HCEC 1CT (cell line): ENCODE measurements at regions not wholly inside any gene's neighbourhood (a gene's known extent, or its start where the extent isn't known, plus 50 kb on each side); places are given as distances from the start of the nearest gene placed in this dataset.
"Not testable (repeated sequence)": the region's sequence is repeated elsewhere in the genome, so short reads cannot be mapped to it uniquely, and the experiment has no call there.

Source experiments
- DNase-seq: peaks from one replicate; pipeline ENCODE4 v3.0.0-alpha.2; 2017

GRCh38 chr6:4651831-4652467 is 124.3 kb upstream of the CDYL start:
- DNase-seq, result no peak

GRCh38 chr6:4649728-4650127 is 126.5 kb upstream of the CDYL start:
- peak; percentile 28 for DNase-seq

- peak; percentile 73 for DNase-seq
Measured at GRCh38 chr6:4647414-4648365, 128.5 kb upstream of the CDYL start.

GRCh38 chr6:4645713-4646360 is 130.4 kb upstream of the CDYL start:
- no peak for DNase-seq

GRCh38 chr6:4644996-4645395 is 131.2 kb upstream of the CDYL start:
- no peak for DNase-seq

- DNase-seq, result no peak
Measured at GRCh38 chr6:4641461-4641860, 134.7 kb upstream of the CDYL start.

- DNase-seq, result peak; percentile 53
Measured at GRCh38 chr6:4640139-4640538, 136.1 kb upstream of the CDYL start.

GRCh38 chr6:4638641-4639040 is 137.6 kb upstream of the CDYL start:
- DNase-seq, result no peak

- peak; percentile 63 for DNase-seq
Measured at GRCh38 chr6:4637691-4638433, 138.3 kb upstream of the CDYL start.

GRCh38 chr6:4636881-4637224 is 139.4 kb upstream of the CDYL start:
- DNase-seq, result no peak

- no peak for DNase-seq
Measured at GRCh38 chr6:4636191-4636880, 139.9 kb upstream of the CDYL start.

- DNase-seq, result peak; percentile 12
Measured at GRCh38 chr6:4635666-4636065, 140.5 kb upstream of the CDYL start.

GRCh38 chr6:4632421-4632820 is 143.8 kb upstream of the CDYL start:
- no peak for DNase-seq

- not testable (repeated sequence) for DNase-seq
Measured at GRCh38 chr6:4629789-4630188, 146.4 kb upstream of the CDYL start.

GRCh38 chr6:4625557-4625956 is 150.6 kb upstream of the CDYL start:
- no peak for DNase-seq

GRCh38 chr6:4624726-4625125 is 151.5 kb upstream of the CDYL start:
- no peak for DNase-seq

- DNase-seq, result no peak
Measured at GRCh38 chr6:4620284-4621151, 155.7 kb upstream of the CDYL start.

GRCh38 chr6:4616311-4616710 is 159.9 kb upstream of the CDYL start:
- no peak for DNase-seq

- peak; percentile 28 for DNase-seq
Measured at GRCh38 chr6:4615891-4616290, 160.3 kb upstream of the CDYL start.

GRCh38 chr6:4615231-4615630 is 161.0 kb upstream of the CDYL start:
- no peak for DNase-seq

- no peak for DNase-seq
Measured at GRCh38 chr6:4614637-4615036, 161.6 kb upstream of the CDYL start.
